ENCODE measurements at regions not wholly inside any gene's neighbourhood (a gene's known extent, or its start where the extent isn't known, plus 50 kb on each side); places are given as distances from the start of the nearest gene placed in this dataset.

- no peak for DNase-seq
- intact Hi-C loops (cut with micrococcal nuclease): no loop called here
- no peaks in the 10 kb centered on the region for H3K27me3 ChIP-seq (ENCODE audit: low read depth)
- H3K36me3 ChIP-seq: no peaks in the 10 kb centered on the region
- H3K4me1 ChIP-seq: no peaks in the 10 kb centered on the region
- no peak overlapping the region for H3K27ac ChIP-seq (replicated peaks)
- peaks cover 7% of the 10 kb centered on the region for H3K9me3 ChIP-seq (replicated peaks)
- no peak for TF ChIP-seq CTCF (IDR thresholded peaks at IDR 0.05; ENCODE audit: borderline replicate concordance)
- no peak overlapping the region for H3K4me3 ChIP-seq
These were observed 1091.6 kb upstream of the PRMT6 start for GRCh38 chr1:105964879-105965278.

- Histone ChIP-seq H3K9me3 (replicated peaks) (peaks cover 4% of the 10 kb centered on the region), H3K27ac (replicated peaks) (no peak overlapping the region), H3K4me3 (no peak overlapping the region), H3K36me3 (no peaks in the 10 kb centered on the region), H3K4me1 (no peaks in the 10 kb centered on the region), H3K27me3 (ENCODE audit: low read depth) (no peaks in the 10 kb centered on the region)
- no peak for TF ChIP-seq CTCF (IDR thresholded peaks at IDR 0.05; ENCODE audit: borderline replicate concordance)
- intact Hi-C loops (cut with micrococcal nuclease): no loop called here
- no peak for DNase-seq
These were observed 1059.0 kb upstream of the PRMT6 start for GRCh38 chr1:105997516-105997915.

GRCh38 chr1:106022312-106022902 is 1034.1 kb upstream of the PRMT6 start:
- intact Hi-C loops (cut with micrococcal nuclease): no loop called here
- no peak overlapping the region for H3K27ac ChIP-seq (replicated peaks)
- DNase-seq: no peak
- H3K36me3 ChIP-seq: no peaks in the 10 kb centered on the region
- H3K27me3 ChIP-seq (ENCODE audit: low read depth): no peaks in the 10 kb centered on the region
- H3K9me3 ChIP-seq (replicated peaks): no peaks in the 10 kb centered on the region
- H3K4me3 ChIP-seq: no peak overlapping the region
- peak; percentile 39 for TF ChIP-seq CTCF (IDR thresholded peaks at IDR 0.05; ENCODE audit: borderline replicate concordance)
- no peaks in the 10 kb centered on the region for H3K4me1 ChIP-seq

GRCh38 chr1:106027871-106028270 is 1028.6 kb upstream of the PRMT6 start:
- Histone ChIP-seq H3K4me3 (no peak overlapping the region), H3K9me3 (replicated peaks) (no peaks in the 10 kb centered on the region), H3K4me1 (no peaks in the 10 kb centered on the region), H3K27ac (replicated peaks) (no peak overlapping the region), H3K36me3 (no peaks in the 10 kb centered on the region), H3K27me3 (ENCODE audit: low read depth) (no peaks in the 10 kb centered on the region)
- no peak for TF ChIP-seq CTCF (IDR thresholded peaks at IDR 0.05; ENCODE audit: borderline replicate concordance)
- no peak for DNase-seq
- intact Hi-C loops (cut with micrococcal nuclease): no loop called here

GRCh38 chr1:106037526-106037925 is 1018.9 kb upstream of the PRMT6 start:
- DNase-seq: no peak
- Histone ChIP-seq H3K4me1 (no peaks in the 10 kb centered on the region), H3K4me3 (no peak overlapping the region), H3K36me3 (no peaks in the 10 kb centered on the region), H3K27ac (replicated peaks) (no peak overlapping the region), H3K9me3 (replicated peaks) (peaks cover 46% of the 10 kb centered on the region), H3K27me3 (ENCODE audit: low read depth) (no peaks in the 10 kb centered on the region)
- intact Hi-C loops (cut with micrococcal nuclease): no loop called here
- TF ChIP-seq CTCF (IDR thresholded peaks at IDR 0.05; ENCODE audit: borderline replicate concordance): no peak

Measured in left ventricle myocardium inferior (tissue), 1 donor.